ENCODE measurements at regions not wholly inside any gene's neighbourhood (a gene's known extent, or its start where the extent isn't known, plus 50 kb on each side); places are given as distances from the start of the nearest gene placed in this dataset.

DNA sequence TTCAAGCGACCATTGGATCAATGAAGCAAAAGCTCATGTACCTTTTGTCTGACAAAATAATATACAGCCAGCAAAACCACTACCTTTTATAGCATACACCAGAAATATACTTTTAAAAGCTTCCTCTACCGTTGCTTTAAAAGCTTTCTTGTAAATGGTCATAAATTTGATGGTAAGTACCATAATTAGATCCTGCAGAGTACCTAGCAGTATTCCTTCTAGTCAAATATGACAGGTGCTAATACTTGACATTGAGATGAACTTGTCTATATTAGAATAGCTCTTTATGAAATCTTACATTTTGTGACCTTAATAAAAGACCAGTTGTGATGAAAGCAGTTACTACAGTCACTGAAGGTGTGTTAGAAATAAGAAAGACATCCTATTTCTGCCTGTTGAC lies 340.5 kb upstream of the ANO3 start:
- no peak for DNase-seq

- DNase-seq, result no peak
Measured at GRCh38 chr11:25992294-25992693, 339.6 kb upstream of the ANO3 start.

DNA sequence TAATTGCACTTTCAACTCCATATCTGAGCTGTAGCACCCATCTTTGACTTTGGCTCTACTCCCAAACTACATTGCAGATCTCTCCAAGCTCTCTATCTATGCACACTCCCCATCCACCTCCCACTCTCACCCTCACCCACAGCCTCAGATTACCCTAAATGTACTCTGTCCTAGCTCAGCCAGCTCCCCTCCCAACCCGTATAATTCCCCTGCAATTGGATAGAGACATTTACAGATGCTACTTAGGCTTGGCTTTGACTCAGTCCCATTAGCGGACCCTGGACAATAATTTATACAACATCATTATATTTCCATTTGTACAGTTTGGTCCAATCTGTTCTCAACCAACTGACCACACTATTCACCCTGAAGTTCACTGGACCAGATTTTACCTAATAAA lies 338.9 kb upstream of the ANO3 start:
- DNase-seq, result no peak

GRCh38 chr11:26011474-26011873 lies 320.5 kb upstream of the ANO3 start:
- DNase-seq, result no peak

DNA sequence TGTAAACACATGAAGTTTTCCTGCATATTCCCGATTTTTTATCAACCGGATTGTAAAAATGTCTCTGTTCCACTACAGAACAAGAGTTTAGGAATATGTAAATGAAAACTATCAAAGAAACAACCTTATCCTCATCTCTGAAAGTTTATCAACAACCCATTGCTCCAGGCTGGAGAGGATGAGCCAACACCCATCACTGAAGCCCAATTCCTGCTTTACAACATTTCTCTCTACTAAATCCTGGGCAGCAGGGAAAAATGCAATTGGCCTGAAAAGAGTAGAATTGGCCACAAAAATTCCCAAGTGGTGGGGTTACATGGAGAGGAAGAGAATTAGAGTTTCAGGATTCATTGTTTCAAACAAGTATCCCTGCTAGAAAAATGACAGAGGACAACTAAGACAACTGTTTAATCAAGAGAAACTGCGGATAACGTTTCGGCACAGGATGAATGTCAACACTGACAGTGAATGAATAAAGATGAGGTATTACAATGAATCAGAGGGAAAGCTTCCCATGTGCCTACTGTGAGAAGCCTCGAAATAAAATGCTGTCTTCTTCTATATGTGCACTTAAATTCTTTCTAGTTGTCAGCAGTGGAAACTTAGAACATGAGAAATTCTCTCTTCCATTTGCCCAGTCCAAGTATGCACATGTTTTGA lies 317.3 kb upstream of the ANO3 start:
- DNase-seq, result no peak

DNA sequence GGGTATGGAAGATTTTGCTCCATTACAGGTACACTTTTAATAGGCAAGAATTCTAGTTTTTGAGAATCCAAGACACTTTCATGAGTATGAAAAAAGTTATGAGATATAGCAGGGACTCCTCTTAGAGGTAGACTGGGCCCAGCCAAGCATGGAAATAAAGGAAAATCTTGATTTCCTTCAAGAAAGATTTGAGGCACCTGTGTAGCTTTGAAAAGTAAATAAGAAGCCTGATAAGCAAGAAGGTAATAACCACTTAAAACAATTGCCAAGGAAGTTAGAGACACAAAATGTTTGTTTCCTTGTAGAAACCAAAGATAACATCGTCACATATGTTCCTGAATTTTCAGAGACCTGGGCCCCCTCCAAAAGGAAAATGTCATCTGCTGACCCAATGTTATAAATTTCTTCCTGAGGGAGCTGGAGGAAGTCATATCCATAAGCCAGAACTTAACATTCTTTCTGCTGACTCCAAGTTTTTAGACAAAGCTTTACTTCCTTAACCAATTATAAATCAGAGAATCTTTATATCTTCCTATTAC lies 314.5 kb upstream of the ANO3 start:
- no peak for DNase-seq

- no peak for DNase-seq
Measured at GRCh38 chr11:26017903-26018302, 314.0 kb upstream of the ANO3 start.

- no peak for DNase-seq
Measured at GRCh38 chr11:26018336-26018735, 313.6 kb upstream of the ANO3 start.

- DNase-seq, result no peak
Measured at GRCh38 chr11:26019386-26019785, 312.5 kb upstream of the ANO3 start.

- no peak for DNase-seq
Measured at GRCh38 chr11:26021017-26021416, 310.9 kb upstream of the ANO3 start.

DNA sequence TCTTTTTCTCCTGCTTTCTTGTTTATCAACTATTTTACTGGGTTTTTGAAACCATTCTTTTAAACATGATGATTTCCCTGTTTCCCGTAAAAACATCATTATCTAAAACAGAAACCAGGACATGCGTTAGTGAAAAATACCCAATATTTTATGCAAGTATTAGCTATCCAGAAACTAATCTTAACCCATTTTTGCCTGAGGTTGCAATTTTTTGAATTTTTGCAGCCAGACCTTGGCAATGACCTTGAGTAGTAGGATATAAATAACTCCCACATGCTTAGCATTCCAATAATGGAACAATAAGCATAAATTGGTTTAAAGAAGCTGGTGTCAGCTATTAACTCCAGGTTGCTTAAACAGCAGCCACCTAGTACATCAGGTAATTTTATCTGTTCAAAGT lies 308.9 kb upstream of the ANO3 start:
- no peak for DNase-seq

GRCh38 chr11:26025676-26026075 lies 306.3 kb upstream of the ANO3 start:
- no peak for DNase-seq

GRCh38 chr11:26026078-26026477 lies 305.9 kb upstream of the ANO3 start:
- no peak for DNase-seq

DNA sequence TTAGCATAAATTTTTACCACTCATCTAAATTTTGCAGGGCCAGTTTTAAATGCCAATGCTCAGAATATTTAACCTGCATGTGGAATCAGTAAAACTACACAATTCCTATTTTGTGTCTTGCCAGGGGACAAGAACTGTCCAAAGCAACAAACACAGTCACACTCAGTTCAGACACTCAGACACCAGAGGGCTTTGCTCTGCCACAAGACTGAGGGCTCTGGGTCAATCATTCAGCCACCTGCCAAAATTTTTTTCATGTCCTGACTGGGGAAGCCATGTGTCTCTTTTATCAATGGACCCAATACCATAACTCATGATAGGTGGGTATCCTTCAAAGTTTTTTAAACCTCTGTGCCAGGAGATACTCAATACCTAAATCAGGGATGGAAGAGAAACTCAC lies 304.0 kb upstream of the ANO3 start:
- DNase-seq, result no peak

DNA sequence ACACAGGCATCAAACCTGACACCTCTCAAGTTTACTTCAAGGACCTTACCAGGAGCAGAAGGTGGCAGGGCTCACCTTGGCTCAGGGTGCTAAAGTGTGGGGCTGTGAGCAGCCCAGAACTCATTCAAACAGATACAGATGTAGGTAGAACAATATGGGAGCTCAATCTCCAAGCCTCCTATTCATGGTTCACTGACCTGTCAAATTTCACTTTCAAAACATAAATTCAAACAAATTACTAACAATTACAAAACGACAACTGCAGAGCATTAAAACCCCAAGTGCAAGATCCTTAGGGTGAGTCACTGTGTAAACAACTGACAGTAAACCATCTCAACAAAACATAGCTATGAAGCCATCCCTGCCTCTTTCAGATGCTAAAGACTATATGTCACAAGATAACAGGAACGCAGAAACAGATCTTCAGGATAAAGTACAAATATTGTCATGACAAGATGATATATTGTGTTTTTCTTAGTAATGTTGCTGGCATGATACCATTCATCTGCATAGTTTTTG lies 303.5 kb upstream of the ANO3 start:
- no peak for DNase-seq

DNA sequence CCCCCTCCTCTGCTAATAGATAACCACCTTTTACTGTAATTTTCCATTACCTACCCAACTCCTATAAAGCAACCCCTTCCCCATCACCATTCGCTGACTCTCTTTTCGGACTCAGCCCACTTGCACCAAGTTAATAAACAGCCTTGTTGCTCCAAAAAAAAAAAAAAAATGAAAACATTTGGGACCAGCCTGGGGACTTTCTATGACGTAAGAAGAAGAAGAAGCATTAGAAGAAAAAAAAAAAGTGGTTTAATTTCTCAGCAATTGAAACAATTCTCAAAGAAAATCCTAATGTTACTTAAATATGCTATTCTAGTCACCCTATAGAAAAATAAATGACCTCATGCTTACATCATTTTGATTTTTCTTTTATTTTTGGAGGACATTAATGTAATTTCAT lies 301.5 kb upstream of the ANO3 start:
- DNase-seq, result no peak

- no peak for DNase-seq
Measured at GRCh38 chr11:26032241-26032640, 299.7 kb upstream of the ANO3 start.

GRCh38 chr11:26035696-26036095 lies 296.2 kb upstream of the ANO3 start:
- no peak for DNase-seq

DNA sequence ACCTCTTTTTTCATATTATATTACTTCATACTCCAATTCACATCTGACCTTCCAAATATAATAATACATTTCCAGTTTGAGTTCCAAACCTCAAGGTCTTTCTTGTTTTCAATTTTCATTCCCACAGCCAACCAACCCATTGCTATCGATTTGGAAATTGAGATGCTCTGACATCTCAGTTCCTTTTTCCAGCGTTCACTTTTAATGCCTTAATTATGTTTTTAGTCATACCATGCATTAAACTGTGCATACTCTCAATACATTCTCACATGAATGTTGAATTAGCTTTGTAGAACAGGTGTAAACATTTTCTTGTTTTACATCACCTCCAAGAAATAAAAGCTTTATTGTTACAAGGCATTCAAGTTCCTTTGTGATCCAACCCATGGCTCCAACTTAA lies 294.2 kb upstream of the ANO3 start:
- DNase-seq, result no peak

GRCh38 chr11:26040339-26040738 lies 291.6 kb upstream of the ANO3 start:
- DNase-seq, result no peak

DNA sequence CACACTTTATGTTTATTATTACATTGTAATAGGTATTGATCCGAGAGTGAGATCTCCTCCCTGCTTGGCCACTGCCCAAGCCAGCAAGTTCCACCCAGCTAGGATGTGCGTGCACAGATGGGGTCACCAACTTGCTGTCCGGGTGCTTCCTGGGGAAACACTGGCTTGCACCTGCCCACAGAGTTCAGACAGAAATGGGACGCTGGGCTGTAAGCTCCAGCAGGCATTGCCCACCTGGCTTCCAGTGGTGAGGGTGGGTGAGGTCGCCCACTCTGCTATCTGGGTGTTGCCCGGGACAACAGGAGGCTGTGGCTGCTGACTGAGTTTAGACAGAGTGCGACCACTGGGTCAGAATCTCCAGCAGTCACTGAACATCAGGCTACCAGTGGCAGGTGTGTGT lies 289.8 kb upstream of the ANO3 start:
- DNase-seq, result no peak

DNA sequence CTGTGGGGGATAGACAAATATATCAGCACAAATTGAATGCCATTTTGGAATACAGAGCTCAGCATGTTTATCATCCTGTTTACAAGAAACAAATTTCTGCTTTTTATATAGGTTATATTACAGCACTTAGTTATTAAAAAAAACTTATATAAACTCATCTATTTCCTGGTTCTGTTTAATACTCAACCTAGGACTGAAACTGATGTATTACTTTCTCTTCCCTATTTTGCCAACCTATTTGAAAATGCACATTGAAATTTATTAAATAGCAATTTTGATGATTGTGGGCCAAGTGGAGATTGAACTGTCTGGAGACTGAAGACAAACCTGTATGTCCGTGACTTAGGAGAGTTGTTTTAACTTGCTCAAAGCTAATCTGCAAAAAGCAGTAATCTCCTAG lies 288.3 kb upstream of the ANO3 start:
- no peak for DNase-seq

GRCh38 chr11:26044389-26044788 lies 287.5 kb upstream of the ANO3 start:
- DNase-seq, result no peak

GRCh38 chr11:26045082-26045481 lies 286.8 kb upstream of the ANO3 start:
- DNase-seq, result no peak

DNA sequence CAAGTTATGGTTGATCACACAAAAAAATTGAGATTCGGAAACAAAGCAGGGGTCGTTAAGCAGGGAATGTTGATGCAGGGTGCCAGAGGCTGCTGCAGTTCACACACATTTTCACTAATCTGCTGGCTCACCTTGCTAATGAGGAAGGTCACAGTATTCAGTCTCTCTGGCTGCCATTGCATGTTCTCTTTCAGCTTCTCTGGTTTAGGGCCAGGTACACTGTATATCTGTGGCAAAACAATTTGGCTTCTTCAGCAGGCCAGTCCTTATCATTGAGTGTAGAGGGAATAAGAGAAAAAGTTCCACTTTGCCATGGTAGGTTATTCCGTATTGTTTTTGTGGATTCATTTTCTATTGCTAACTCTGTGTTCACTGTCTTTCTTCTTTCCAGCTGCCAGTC lies 283.7 kb upstream of the ANO3 start:
- DNase-seq, result no peak

Data from stimulated activated CD4-positive, alpha-beta T cell treated with anti-CD3 and anti-CD28 coated beads, Interleukin-2, amount 100 ng/mL, for 48 hours (primary cell).